Neural cell (in vitro differentiated cells): ENCODE measurements at regions not wholly inside any gene's neighbourhood (a gene's known extent, or its start where the extent isn't known, plus 50 kb on each side); places are given as distances from the start of the nearest gene placed in this dataset.

Source experiments
- H2AFZ ChIP-seq: fragments of 200-600, 300-800 bp; sonication (generic), shearing (Covaris generic); 2 replicates; pipeline ENCODE4 v1.6.0; 2014; ENCODE audit warnings: low read depth, mild to moderate bottlenecking, antibody characterized with exemption, low read length, moderate library complexity
- H3F3A ChIP-seq: fragments of 200-600 bp; shearing (Covaris generic); 2 replicates; pipeline ENCODE4 v1.6.1; 2016; ENCODE audit warnings: mild to moderate bottlenecking, moderate library complexity, mixed read lengths, antibody characterized with exemption, low read length; ENCODE audit not compliant: insufficient read depth, poor library complexity, severe bottlenecking
- H3K27ac ChIP-seq: fragments of 200-600, 300-800 bp; sonication (generic), shearing (Covaris generic); 2 replicates; pipeline ENCODE4 v1.5.1; 2014; ENCODE audit warnings: mild to moderate bottlenecking, low read length, moderate library complexity
- H3K27me3 ChIP-seq: fragments of 300-800, 200-600 bp; sonication (generic), shearing (Covaris generic); 2 replicates; pipeline ENCODE4 v1.6.0; 2014; ENCODE audit warnings: mild to moderate bottlenecking, low read depth, low read length, moderate library complexity; ENCODE audit not compliant: insufficient read depth
- H3K36me3 ChIP-seq: fragments of 300-800, 200-600 bp; sonication (generic), shearing (Covaris generic); 2 replicates; pipeline ENCODE4 v1.5.1; 2014; ENCODE audit warnings: mild to moderate bottlenecking, antibody characterized with exemption, low read length, moderate library complexity; ENCODE audit not compliant: insufficient read depth
- H3K4me2 ChIP-seq: fragments of 300-800, 200-600 bp; sonication (generic), shearing (Covaris generic); 2 replicates; pipeline ENCODE4 v1.6.0; 2014; ENCODE audit warnings: mild to moderate bottlenecking, low read length
- H3K4me3 ChIP-seq: fragments of 300-800, 200-600 bp; sonication (generic), shearing (Covaris generic); 2 replicates; pipeline ENCODE4 v1.5.1; 2014; ENCODE audit warnings: mild to moderate bottlenecking, low read length, moderate library complexity
- H3K79me2 ChIP-seq: fragments of 200-600 bp; shearing (Covaris generic); replicated peaks from 2 replicates; pipeline ENCODE4 v1.6.0; 2014; ENCODE audit warnings: mild to moderate bottlenecking, low read length, moderate library complexity; ENCODE audit not compliant: insufficient read depth
- H3K9ac ChIP-seq: fragments of 300-800, 200-600 bp; sonication (generic), shearing (Covaris generic); 2 replicates; pipeline ENCODE4 v1.6.1; 2016; ENCODE audit warnings: mild to moderate bottlenecking, low read length, mixed read lengths
- H3K9me2 ChIP-seq: fragments of 200-600 bp; shearing (Covaris generic); 2 replicates; pipeline ENCODE4 v1.6.1; 2016; ENCODE audit warnings: mild to moderate bottlenecking, low read length, mixed read lengths; ENCODE audit not compliant: insufficient read depth
- H3K9me3 ChIP-seq: fragments of 200-600, 300-800 bp; sonication (generic), shearing (Covaris generic); 2 replicates; pipeline ENCODE4 v1.6.1; 2016; ENCODE audit warnings: mild to moderate bottlenecking, mixed run types, low read length, moderate library complexity, mixed read lengths
- H4K20me1 ChIP-seq: fragments of 200-600 bp; shearing (Covaris generic); 2 replicates; pipeline ENCODE4 v1.6.1; 2016; ENCODE audit warnings: mild to moderate bottlenecking, mixed run types; ENCODE audit not compliant: insufficient read depth
- CTCF ChIP-seq: fragments of 450-650 bp; IDR thresholded peaks from 2 replicates; pipeline ENCODE4 v1.5.1; 2014; ENCODE audit warnings: antibody characterized with exemption, mild to moderate bottlenecking, moderate library complexity; ENCODE audit not compliant: poor library complexity, severe bottlenecking
- EP300 ChIP-seq: fragments of 450-650 bp; conservative IDR thresholded peaks from 2 replicates; pipeline ENCODE4 v1.6.1; 2014; ENCODE audit warnings: antibody characterized with exemption, mild to moderate bottlenecking, moderate library complexity; ENCODE audit not compliant: poor library complexity, severe bottlenecking
- EZH2 ChIP-seq: fragments of 200-600, 300-800 bp; shearing (Covaris generic), sonication (generic); IDR thresholded peaks from 2 replicates; pipeline ENCODE4 v1.6.1; 2014; ENCODE audit warnings: antibody characterized with exemption, low read length, borderline replicate concordance, mild to moderate bottlenecking; ENCODE audit not compliant: insufficient read depth, poor library complexity, severe bottlenecking
- MXI1 ChIP-seq: fragments of 450-650 bp; conservative IDR thresholded peaks from 2 replicates; pipeline ENCODE4 v1.6.1; 2014; ENCODE audit warnings: antibody characterized with exemption, mild to moderate bottlenecking; ENCODE audit not compliant: poor library complexity, severe bottlenecking
- POLR2AphosphoS5 ChIP-seq: IDR thresholded peaks from 2 replicates; pipeline ENCODE4 v1.6.1; 2012
- RAD21 ChIP-seq: fragments of 450-650 bp; conservative IDR thresholded peaks from 2 replicates; pipeline ENCODE4 v1.6.1; 2014; ENCODE audit warnings: antibody characterized with exemption, mild to moderate bottlenecking, moderate library complexity
- SMC3 ChIP-seq: fragments of 450-650 bp; conservative IDR thresholded peaks from 2 replicates; pipeline ENCODE4 v1.6.1; 2014; ENCODE audit warnings: antibody characterized with exemption, mild to moderate bottlenecking, moderate library complexity; ENCODE audit not compliant: poor library complexity
- TAF1 ChIP-seq: IDR thresholded peaks from 2 replicates; pipeline ENCODE4 v1.6.1; 2012; ENCODE audit warnings: low read depth
- TF ChIP-seq, protein P1 (sequence below): IDR thresholded peaks from 2 replicates; pipeline ENCODE4 v1.6.1; 2012; ENCODE audit warnings: borderline replicate concordance

GRCh38 chr9:116005205-116005604 lies 148.4 kb upstream of the PAPPA start:
- Histone ChIP-seq H4K20me1 (no peaks in the 10 kb centered on the region), H3K9ac (no peak overlapping the region), H3K27ac (no peak overlapping the region), H3K36me3 (no peaks in the 10 kb centered on the region), H3K27me3 (no peaks in the 10 kb centered on the region), H2AFZ (no peak overlapping the region), H3K4me2 (no peak overlapping the region), H3K9me2 (no peaks in the 10 kb centered on the region), H3K79me2 (no peaks in the 10 kb centered on the region), H3F3A (no peaks in the 10 kb centered on the region), H3K4me3 (no peak overlapping the region), H3K9me3 (no peaks in the 10 kb centered on the region)
- TF ChIP-seq TAF1, result no peak
- TF ChIP-seq CTCF, result no peak
- no peak for TF ChIP-seq MXI1
- TF ChIP-seq EP300, result no peak
- no peak for TF ChIP-seq SMC3

- Histone ChIP-seq H3K9me3 (no peaks in the 10 kb centered on the region), H3K9me2 (no peaks in the 10 kb centered on the region), H3K79me2 (no peaks in the 10 kb centered on the region), H3F3A (no peaks in the 10 kb centered on the region), H3K4me3 (no peak overlapping the region), H3K36me3 (no peaks in the 10 kb centered on the region), H4K20me1 (no peaks in the 10 kb centered on the region), H3K9ac (no peak overlapping the region), H3K4me2 (no peak overlapping the region), H3K27me3 (no peaks in the 10 kb centered on the region), H3K27ac (no peak overlapping the region), H2AFZ (no peak overlapping the region)
- no peak for TF ChIP-seq TAF1
- TF ChIP-seq EP300, result no peak
- TF ChIP-seq RAD21, result no peak
- TF ChIP-seq SMC3, result no peak
- no peak for TF ChIP-seq CTCF
- no peak for TF ChIP-seq POLR2AphosphoS5
- TF ChIP-seq, protein P1, sequence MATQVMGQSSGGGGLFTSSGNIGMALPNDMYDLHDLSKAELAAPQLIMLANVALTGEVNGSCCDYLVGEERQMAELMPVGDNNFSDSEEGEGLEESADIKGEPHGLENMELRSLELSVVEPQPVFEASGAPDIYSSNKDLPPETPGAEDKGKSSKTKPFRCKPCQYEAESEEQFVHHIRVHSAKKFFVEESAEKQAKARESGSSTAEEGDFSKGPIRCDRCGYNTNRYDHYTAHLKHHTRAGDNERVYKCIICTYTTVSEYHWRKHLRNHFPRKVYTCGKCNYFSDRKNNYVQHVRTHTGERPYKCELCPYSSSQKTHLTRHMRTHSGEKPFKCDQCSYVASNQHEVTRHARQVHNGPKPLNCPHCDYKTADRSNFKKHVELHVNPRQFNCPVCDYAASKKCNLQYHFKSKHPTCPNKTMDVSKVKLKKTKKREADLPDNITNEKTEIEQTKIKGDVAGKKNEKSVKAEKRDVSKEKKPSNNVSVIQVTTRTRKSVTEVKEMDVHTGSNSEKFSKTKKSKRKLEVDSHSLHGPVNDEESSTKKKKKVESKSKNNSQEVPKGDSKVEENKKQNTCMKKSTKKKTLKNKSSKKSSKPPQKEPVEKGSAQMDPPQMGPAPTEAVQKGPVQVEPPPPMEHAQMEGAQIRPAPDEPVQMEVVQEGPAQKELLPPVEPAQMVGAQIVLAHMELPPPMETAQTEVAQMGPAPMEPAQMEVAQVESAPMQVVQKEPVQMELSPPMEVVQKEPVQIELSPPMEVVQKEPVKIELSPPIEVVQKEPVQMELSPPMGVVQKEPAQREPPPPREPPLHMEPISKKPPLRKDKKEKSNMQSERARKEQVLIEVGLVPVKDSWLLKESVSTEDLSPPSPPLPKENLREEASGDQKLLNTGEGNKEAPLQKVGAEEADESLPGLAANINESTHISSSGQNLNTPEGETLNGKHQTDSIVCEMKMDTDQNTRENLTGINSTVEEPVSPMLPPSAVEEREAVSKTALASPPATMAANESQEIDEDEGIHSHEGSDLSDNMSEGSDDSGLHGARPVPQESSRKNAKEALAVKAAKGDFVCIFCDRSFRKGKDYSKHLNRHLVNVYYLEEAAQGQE, result no peak
- TF ChIP-seq MXI1, result no peak
- no peak for TF ChIP-seq EZH2
These were observed 145.8 kb upstream of the PAPPA start for GRCh38 chr9:116007824-116008223.
